RPMI7951 (cell line): ENCODE measurements at regions not wholly inside any gene's neighbourhood (a gene's known extent, or its start where the extent isn't known, plus 50 kb on each side); places are given as distances from the start of the nearest gene placed in this dataset.
A peak's percentile ranks its signal among the peaks of the same experiment; 100 is the strongest.

Experiments used
- DNase-seq: peaks from one replicate; pipeline ENCODE4 v3.0.0-alpha.2; 2012; ENCODE audit warnings: low read depth

DNA sequence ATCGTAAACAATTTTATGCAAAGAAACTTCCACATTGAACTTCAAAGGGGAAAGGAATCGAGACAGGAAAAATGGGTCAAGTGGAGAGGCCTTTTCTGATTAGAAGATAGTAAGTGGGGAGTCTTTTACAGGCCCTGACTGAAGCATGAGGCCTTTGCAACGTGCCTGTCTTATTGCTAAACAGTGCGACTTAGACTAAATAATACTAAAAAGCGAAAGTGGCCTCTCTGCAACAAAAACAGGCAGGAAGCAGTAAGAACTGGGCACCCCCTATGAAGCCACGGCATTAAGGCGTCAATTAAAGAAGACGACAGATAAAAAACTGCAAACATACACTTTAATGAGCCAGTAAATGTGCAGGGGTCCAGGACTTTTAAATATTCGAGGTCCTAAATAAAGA, 283.4 kb upstream of the GRIP1 start:
- no peak for DNase-seq

DNA sequence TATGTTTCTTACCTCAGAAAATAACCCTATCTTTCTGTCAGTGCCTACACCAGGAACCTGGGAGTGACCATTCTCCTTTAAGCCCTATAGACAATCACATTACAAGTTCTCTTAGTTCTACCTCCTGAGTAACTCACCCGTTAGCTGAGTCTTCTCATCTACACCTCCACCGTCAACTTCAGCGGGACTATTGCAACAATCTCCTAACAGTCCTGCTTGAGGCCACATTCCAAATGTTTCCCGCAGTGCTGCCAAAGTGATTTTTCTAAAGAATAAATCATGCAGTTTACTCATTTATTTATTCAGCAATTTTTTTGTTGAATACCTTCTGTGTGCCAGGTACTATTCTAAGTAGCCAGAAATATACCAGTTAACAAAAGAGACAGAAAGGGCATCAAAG, 285.0 kb upstream of the GRIP1 start:
- DNase-seq, result no peak

DNA sequence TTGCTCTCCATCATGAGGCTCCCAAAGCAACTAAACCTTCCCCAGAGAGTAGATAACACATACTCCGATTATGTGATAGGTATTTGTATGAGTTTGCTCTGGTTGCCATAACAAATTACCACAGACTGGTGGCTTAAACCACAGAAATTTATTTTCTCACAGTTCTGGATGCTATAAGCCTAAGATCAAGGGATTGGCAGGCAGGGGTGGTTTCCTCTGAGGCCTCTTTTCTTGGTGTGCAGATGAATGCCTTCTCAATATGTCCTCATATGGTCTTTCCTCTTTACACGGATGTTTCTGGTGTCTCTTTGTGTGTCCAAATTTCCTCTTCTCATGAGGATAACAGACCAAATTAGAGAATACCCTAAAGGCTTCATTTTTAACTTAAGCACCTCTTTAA, 285.8 kb upstream of the GRIP1 start:
- peak; percentile 1 for DNase-seq

DNA sequence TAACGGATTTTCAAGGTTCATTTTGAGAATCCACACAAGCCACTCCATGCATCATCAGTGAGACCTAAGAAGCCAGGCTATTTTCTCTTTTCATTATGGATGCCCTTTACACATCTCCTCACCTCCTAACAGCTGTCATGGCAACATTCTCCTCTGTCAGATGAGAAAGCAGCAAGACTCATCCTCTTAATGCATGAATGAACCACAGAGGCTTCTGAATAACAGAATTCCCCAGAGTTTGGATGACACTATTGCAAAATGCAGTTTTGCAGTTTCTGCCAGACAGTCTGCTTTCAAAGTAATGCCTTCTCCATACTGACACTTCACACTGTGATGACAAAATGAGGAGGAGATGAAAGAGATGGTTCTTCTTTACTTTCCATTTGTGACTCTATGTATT, 286.7 kb upstream of the GRIP1 start:
- no peak for DNase-seq

DNA sequence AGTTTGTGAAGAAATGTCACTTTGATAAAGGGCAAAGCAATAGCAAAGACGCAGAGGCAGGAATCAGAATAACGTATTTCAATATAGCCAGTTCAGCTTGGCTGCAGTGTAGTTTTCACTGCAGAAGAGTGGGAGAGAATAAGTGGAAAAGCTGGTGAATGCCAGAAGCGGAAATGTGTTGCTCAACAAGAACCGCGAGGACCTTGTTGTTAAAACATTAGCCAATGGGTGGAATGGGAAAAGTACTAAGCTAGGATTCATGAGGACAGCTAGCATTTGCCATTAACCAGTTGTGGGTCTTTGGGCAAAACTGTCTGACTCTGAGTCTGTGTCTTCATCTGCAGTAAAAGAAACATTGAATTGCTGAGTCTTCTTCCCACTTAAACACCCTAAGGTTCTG, 292.9 kb upstream of the GRIP1 start:
- no peak for DNase-seq

DNA sequence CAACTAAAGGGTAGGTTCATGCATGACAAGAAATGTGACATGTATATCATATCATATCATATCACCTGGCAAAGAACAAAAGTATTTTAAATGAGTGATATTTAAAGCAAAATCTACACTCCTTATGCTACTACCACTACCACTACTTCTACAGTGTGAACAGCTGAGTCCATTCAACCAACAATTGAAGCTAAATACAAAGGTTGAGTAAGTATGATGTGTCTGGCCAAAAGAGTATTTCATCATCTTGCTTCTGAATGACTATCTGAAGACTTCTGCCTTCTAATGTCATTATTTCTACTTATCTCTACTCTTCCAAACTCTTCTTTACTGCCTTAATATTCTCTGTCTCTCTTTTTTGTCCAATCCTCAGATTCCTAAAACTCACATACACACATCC, 292.6 kb upstream of the CAND1 start:
- DNase-seq, result no peak

DNA sequence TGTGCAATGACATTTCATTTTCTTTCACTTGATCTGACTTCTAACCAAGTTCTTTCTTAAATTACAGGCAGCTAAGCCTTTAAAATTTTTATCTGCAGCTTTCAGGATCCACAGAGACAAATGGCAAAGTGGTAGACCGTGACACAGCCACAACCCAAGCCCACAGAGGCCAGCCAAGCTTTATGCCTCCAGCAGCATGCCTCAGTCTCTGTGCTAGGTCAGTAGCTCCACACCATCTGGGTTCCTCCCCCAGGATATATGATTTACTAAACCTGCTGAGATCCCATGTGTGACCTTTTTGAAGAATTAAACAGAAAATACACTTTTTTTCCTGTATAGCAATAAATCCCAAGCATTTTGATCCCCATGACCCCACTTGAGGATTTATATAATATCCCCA, 290.4 kb upstream of the CAND1 start:
- DNase-seq, result no peak

DNA sequence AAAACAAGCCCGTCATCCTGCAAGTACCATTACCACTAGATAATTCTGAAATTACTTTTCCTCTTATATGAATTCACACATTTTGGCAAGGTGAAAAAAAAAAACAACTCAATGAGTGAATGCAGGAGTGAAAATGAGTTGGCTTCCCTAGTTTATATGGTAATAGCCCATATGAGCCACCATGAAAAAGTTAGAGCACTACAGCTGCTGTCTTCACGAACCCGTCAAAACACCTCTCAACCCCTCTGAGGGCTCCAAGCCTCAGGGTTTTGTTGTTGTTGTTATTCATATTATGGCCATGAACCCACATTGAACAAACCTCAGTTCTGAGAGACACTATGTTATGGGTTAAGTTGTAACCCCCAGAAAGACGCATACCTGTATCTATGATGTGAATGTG, 289.9 kb upstream of the CAND1 start:
- DNase-seq, result no peak

DNA sequence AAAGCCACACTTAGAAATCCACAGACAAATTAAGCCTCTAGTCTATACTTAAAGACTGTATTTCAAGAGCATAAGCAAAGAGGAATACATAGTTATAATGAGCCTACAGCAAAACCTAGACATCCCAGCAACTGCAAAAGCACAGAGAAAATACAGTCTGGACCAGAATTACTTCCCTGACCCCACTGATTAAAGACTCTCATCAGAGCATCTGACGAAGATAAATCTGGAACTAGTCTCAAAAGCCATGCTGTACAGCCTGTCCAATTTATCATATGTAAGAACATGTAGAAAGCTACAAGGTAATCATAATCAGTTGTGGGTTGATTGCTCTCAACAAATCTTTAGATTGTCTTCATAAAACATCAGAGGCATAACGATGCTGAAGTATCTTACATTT, 285.1 kb upstream of the CAND1 start:
- no peak for DNase-seq

DNA sequence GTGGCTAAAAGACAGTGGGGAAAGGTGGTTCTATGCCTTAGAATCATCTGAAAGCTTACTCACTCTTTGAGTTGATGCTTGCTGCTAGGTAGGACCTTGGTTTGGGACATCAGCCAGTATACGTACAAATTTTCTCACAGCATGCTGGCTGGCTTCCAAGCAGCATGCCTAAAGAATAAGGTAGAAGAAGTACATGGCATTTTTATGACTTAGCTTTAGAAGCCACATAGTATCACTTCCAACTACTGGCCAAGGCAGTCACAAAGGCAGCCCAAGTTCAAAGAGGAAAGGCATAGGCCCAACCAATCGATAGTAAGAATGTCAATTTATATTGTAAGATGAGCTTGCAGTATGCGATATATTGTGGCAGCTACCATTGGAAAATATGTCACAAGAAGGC, 284.2 kb upstream of the CAND1 start:
- DNase-seq, result no peak

DNA sequence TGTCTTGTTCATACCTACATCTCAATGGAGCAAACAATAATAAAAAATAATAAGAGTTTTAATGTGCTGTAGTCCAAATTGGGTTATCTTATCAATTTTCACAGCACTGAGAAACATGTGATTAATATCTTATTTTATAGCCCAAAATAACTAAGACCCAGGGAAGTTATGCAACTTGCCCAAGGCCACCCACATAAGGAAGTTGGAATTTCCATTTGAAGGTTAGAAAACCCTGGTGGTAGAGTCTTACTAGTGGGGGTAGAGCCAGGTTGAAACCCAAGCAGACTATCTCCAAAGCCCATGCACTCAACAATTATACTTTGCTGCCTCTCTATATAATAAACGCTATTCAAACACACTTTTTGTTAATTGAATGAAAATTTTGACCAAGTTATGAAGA, 270.0 kb upstream of the CAND1 start:
- no peak for DNase-seq

DNA sequence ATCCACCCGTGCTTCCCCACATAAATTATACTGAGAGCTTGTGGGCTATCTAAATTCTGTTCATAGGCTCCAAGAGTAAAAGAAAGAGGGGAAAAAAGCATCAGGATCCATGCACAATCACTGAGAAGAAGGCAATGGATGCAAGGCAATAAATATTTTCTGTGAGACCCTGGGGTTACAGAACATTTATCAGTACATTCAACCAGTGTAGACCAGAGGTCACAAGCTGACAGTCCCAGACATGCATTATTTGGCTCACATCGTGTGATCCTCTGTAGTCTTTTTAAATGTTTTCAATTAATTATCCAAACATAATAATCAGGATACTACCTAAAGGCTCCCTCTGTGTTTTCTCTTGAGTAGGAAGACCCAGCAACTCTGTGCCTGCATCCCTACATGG, 267.9 kb upstream of the CAND1 start:
- DNase-seq, result no peak

DNA sequence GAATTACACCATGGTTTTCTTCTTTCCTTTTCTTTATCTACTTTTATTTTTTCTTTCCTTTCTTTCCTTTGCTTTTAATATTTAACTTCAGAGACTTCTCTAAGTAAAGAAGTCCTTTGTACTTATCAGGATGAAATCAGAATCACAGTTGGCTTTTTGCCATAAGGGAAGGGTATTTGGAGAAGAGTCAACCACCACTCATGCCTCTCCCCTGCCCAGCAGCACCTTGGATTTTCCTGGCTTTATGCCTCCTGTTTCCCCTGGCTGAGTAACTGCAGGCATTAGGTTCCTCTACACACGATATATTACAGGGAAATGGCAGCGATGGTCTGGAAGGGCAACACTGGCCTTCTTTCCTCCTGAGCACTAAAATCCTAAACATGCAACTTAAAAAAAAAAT, 266.4 kb upstream of the CAND1 start:
- DNase-seq, result no peak

DNA sequence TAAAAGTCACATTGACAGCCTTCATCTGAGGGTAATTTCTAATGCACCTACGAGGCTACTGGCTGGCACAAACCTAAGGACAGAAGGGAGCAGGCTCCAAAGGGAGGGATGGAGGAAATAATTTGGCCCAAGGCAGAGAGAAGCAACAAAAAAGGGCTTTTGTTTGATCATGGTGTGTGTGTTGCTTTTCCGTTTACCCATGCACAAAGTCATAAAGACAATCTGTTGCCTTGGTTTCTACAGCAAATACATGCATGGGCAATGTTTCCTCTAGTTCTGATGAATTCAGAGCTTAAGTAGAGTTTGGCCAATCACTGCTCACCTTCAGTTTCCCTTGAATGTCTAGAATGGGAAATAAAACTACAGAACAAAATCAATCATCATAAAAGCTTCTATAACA, 262.5 kb upstream of the CAND1 start:
- no peak for DNase-seq

DNA sequence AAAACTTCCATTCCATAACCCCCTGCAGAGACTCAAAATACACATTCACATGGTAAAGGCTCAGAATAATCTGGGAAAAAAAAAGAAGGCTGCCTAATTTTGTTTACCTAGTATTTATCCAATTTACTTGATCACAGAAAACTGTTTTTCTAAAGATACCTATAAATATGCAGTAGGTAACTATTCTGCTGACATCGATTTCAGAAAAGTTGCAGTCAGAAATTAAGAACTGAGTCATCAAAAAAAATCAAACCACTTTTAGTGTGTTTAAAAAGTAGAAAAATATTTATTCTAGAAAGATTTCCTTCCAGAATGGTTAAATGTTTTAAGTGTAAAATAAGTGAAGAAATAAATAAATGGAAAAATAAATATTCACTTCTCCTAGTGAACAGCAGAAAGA, 254.5 kb upstream of the CAND1 start:
- no peak for DNase-seq

DNA sequence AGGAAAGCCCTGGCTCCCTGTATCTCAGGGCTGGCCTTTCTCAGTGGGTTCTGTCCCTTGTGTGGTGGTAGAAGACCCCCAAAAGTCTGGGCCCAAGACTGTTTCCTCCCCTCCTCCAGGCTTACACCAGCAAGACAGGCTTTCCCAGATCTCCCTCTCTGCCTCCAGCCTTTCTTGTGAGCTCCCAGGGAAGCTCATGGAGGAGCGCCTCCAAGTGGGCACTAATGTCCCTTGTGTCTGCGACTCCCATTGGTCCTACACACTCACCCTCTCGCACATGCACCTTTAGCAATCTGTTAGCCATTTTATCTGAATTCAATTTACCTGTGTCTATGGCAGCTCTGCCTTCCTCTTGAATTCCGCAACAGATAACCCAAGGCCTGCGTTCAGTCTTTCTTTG, 251.1 kb upstream of the CAND1 start:
- no peak for DNase-seq

DNA sequence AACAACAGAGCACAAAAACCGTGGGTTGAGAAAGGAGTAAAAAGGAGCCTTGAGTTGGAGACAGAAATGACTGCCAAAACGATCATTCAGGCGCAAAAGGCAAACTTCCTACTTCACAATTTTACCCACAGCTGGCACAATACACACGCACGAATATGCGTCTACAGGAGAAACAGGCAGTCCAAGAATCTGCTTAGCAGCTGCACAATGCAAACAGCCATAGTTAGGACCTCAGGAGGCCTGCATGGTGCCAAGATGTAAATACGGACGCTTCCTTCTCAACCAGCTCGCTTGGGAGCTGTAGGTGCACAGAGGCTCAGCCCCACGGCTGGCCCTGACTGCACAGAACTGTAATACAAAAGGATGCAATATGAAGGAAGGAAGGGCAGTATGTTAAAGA, 250.1 kb upstream of the CAND1 start:
- no peak for DNase-seq

DNA sequence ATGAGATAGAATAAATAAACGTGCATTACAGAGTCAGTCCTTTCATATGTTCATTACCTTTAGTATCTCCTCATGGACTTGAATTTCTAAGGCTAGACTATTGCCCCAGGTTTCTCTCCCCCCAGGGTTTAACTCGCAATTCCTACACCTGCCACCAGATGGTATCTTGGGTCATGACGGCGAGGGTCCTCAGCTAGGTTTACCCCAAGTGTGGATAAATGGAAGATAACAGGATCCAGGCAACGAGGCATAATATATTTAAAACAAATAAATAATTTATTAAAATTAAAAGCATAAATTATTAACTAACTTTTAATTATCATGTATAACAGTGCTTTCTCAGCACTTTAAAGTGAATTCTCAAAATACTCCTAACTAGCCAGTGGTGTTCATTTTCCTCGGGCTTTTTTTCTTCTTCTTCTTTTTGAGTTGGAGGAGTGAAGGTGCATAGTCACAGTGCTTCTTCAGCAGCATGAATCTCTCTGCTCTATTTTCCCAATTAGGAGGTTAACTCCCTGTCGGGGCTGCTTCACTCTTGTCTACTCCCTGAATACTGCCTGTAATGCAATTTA, 243.5 kb upstream of the CAND1 start:
- DNase-seq, result peak; percentile 5

DNA sequence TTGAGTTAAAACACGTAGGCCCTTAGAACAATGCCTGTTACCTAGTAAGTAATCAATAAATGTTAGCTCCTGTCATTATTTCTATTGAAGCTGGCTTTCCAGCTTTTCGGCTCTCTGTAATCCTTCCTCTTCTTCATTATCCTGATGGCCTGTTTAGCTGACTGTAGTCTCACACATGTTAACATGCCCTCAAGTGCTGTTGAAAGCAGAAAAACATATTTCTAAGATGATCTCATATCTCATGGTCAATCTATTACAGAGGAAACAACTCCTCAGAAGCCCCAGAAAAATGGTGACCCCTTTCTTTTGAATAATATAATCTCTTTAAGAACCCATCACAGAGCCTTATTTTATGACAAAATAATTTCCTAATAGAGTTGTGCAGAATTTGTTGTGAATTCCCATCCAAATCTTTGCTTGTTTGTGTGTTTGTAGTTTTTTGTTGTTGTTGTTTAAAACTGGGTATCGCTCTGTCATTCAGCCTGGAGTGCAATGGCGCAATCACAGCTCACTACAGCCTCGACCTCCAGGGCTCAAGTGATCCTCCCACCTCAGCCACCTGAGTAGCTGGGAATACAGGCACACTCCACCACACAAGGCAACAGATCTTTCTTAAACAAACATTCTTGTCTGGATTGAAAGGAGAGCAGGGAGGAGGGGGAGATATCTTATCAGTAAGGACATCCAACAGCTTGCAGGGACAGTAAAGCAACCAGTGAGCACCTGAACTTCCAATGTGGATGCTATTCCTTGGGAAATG, 242.5 kb upstream of the CAND1 start:
- DNase-seq, result no peak

DNA sequence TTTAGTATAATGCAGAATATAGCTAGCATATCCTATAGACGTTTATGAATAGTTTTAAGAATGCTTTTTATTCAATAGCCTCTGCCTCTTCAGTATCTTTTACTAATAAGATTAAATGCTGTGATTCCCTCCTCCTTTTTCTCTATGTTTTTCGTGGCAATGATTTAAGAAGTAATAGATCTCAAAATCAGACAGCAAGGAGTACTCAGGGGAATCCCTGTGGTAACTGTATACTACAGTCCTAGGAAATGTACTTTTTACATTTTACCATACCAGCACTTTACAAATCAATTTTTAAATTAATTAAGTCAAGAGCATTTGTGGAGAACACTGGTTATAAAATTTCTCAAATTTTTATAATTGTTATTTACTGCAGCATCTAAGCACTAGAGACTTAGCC, 240.6 kb upstream of the CAND1 start:
- DNase-seq, result no peak

DNA sequence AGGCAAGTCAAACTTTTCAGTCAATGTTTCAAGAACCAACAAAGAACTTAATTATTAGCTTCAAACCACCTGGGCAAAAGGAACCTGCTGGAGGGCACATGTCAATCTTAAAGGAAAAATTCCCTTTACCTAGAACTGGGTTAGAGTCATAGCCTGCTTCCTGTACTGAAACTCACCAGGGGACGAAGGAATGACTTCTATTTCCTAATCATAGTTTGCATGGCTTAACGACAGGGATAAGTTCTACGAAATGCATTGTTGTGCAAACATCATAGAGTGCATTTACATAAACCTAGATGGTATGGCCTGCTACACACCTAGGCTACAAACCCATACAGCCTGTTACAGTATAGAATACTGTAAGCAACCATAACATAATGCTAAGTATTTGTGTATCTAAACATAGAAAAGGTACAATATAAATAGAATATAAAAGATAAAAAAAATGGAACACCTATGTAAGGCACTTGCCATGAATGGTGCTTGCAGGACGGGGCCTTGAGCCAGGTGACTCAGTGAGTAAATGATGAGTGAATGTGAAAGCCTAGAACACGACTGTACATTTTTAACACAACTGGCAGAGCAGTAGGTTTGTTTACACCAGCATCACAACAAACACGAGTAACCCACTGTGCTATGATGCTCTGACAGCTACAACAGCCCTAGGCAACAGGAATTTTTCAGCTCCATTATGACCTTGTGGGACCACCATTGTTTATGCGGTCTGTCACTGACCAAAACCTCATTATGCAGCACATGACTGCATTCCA, 234.9 kb upstream of the CAND1 start:
- DNase-seq, result no peak

DNA sequence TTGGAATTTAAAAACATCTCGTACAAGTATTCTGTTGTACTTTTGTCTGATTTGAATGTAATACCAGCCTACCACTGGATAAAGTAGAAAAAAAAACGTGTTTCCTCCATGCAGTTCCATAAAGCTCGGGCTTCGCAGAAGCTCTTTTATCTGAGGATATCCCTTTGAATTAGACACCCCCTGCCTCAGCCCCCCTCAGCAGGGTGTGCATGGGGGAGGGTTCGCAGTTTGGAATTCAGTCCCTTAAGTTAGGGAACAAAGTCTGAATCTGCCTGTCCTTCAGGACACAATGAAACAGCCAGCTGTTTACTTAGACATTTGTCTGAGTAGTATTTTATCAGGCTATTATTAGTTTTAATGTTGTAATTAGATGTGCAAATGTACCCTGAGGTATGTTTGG, 234.0 kb upstream of the CAND1 start:
- DNase-seq, result no peak

DNA sequence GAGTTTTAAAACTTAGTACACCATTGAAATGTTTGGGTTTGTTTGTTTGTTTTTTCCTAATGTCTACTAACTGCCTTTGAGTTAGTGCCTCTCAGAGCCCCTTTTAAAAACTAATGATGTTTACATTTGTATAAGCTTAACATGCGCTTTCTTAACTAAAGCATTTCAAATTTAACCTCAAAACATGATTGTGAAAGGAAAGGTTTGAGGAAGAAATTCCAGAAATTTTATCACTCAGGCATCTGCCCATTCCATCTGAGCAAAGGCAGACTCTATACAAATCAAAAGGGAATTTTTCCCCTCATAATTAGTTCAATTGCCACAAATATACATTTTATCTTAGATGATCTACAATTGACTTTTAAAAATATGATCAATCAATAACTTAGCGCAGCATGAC, 230.7 kb upstream of the CAND1 start:
- DNase-seq, result no peak
